ENCODE measurements at regions not wholly inside any gene's neighbourhood (a gene's known extent, or its start where the extent isn't known, plus 50 kb on each side); places are given as distances from the start of the nearest gene placed in this dataset.
A peak's percentile ranks its signal among the peaks of the same experiment; 100 is the strongest.
"Not testable (repeated sequence)": the region's sequence is repeated elsewhere in the genome, so short reads cannot be mapped to it uniquely, and the experiment has no call there.

DNA sequence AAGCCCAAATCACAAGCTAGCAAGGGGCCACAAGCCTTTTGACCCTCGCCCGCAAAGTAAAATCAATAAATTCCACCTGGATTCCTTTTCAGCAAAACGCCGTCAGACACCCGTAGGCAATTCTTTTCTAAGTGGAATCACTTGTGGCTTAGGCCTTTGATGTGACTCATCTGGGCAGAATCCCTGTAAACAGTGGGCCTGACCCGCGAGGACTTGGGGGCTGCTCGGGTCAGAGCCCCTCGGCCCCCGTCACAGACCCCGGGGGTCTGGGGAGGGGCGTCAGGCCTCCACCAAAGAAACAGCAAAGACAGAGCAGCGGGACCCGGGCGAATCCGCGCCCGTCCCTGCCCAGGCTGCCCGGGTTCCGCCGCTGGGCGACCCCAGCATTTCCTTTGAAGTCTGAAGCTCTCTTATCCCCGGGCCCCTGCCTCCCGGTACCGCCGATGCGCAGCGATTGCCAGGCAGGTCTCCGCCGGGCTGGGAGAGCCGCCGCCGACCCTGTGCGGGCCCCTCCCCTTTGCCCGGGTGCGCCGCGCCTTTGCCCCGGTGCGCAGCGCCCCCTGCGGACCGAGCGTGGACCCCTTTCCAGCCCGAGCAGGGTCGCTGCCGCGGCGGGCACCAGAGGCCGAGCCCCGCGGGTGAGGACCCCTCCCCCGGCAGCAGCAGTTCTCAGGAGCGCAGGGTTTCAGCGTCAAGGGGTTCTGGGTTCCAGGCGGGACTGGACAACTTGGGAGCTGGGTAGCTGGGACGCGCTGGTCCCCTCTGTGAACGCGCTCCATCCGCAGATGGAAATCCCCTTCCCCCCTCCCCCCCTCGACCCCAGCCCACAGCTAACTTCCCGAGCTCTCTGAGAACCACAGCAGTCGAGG is 178.3 kb downstream of the UACA start:
- WGBS: 16% methylated on average over 63 of the region's 64 CpGs
- Histone ChIP-seq H3K27ac (ENCODE audit: low read depth) (no peak overlapping the region), H3K36me3 (ENCODE audit: insufficient read depth) (no peaks in the 10 kb centered on the region), H3K4me1 (ENCODE audit: insufficient read depth) (peaks cover 2% of the 10 kb centered on the region), H3K4me3 (ENCODE audit: low read depth, low read length) (peak overlapping the region; percentile 20)
- DNase-seq (ENCODE audit: extremely low spot score): no peak

DNA sequence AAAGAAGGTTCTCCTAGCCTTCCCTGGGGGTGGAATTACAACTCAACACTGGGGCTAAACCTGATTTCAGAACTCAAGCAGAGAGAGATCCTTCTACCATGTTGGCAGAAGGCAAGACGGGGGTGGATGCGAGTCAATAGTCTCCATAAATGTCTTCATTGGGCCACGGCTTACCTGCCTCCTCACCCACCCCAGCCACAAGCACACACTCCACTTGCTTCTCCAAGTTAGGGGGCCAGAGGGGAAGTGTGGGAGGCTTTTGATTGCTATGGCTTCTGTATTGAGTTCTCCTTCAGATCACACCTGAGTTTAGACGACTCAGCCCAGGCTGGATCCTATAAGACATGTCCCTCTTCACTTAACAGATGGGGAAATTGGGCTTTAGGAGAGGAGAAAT is 178.9 kb downstream of the UACA start:
- Histone ChIP-seq H3K27ac (ENCODE audit: low read depth) (no peak overlapping the region), H3K36me3 (ENCODE audit: insufficient read depth) (no peaks in the 10 kb centered on the region), H3K4me1 (ENCODE audit: insufficient read depth) (peaks cover 2% of the 10 kb centered on the region), H3K4me3 (ENCODE audit: low read depth, low read length) (no peak overlapping the region)
- WGBS: 97% methylated on average over 4 of the region's 4 CpGs
- no peak for DNase-seq (ENCODE audit: extremely low spot score)

DNA sequence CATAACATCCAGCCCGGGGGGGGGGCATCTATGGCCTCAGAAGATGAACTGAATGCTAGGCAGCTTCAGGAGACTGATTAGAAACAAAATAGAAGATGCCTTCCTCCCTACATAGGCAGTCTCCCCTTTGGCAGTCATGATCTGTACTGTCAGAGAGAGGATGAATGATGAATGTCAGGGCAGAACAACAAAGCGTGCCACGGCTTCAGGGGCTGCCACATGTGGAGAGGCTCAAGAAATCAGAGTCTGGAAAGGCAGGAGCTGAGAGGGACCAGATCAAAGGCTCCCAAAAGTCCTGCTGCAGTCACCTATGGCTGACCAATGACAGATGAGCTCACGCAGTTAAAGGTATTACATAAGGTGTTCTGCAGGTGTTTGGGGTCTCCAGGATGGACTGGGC is 180.4 kb downstream of the UACA start:
- H3K36me3 ChIP-seq (ENCODE audit: insufficient read depth): no peaks in the 10 kb centered on the region
- H3K27ac ChIP-seq (ENCODE audit: low read depth): no peak overlapping the region
- no peak overlapping the region for H3K4me3 ChIP-seq (ENCODE audit: low read depth, low read length)
- no peak for DNase-seq (ENCODE audit: extremely low spot score)
- 72% methylated on average over 4 of the region's 4 CpGs for WGBS
- peaks cover 2% of the 10 kb centered on the region for H3K4me1 ChIP-seq (ENCODE audit: insufficient read depth)

DNA sequence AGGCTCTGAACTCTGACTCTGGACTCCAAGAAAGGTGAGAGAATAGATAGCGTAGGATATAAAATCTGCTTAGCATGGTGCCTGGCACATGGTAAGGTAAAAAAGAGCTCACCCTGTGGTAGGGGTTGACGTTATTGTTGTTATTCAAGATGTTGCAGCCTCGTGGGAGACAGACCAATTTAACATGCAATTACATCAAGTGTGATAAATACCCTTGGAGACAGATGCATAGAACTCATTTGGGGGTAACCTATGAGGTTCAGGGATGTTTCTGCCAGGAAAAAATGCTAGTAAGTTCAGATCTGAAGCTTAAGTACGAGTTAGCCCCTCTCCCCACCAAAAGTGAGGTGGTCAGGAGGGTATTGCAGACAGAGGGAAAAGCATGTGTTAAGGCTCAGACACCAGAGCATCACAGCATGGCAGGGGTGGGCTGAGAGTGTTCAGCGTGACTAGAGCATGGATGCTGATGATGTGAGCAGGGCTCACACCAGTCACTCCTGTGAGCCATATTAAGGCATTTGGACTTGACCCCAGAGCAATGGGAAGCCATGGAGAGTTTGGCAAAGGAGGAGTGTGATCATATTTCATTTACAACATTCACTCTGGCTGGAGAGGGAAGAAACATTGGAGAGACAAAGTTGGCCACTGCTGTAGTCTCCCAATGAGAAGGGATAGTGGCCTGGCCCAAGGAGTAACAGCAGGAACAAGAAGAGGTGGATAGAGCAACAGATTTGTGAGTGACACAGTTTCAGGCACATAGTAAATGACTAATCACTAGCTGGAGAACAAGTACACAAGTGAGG is 181.0 kb downstream of the UACA start:
- DNase-seq (ENCODE audit: extremely low spot score): no peak
- H3K36me3 ChIP-seq (ENCODE audit: insufficient read depth): no peaks in the 10 kb centered on the region
- no peak overlapping the region for H3K27ac ChIP-seq (ENCODE audit: low read depth)
- WGBS: 66% methylated on average over 5 of the region's 5 CpGs
- H3K4me3 ChIP-seq (ENCODE audit: low read depth, low read length): no peak overlapping the region
- H3K4me1 ChIP-seq (ENCODE audit: insufficient read depth): peaks cover 2% of the 10 kb centered on the region

DNA sequence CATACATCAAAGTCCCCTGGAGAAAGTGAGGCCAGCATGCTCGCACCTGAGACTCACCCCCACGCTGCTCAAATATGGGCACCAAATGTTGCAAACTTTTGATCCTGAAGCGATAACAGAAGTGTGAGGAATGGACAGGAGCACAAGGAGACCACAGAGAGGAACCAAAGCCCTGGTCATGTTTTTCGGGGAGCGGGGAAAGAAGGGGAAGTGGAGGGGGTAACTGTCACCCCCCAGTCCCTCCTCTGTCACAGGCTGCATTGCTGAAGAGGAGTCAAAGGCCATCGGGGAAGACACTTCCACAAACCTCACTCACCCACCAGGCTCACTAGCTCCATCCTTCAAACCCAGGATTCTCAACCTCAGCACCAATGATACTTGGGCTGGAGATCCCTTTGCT is 182.4 kb downstream of the UACA start:
- H3K4me3 ChIP-seq (ENCODE audit: low read depth, low read length): no peak overlapping the region
- H3K4me1 ChIP-seq (ENCODE audit: insufficient read depth): peaks cover 2% of the 10 kb centered on the region
- H3K27ac ChIP-seq (ENCODE audit: low read depth): no peak overlapping the region
- DNase-seq (ENCODE audit: extremely low spot score): no peak
- WGBS: 92% methylated on average over 6 of the region's 6 CpGs
- no peaks in the 10 kb centered on the region for H3K36me3 ChIP-seq (ENCODE audit: insufficient read depth)

DNA sequence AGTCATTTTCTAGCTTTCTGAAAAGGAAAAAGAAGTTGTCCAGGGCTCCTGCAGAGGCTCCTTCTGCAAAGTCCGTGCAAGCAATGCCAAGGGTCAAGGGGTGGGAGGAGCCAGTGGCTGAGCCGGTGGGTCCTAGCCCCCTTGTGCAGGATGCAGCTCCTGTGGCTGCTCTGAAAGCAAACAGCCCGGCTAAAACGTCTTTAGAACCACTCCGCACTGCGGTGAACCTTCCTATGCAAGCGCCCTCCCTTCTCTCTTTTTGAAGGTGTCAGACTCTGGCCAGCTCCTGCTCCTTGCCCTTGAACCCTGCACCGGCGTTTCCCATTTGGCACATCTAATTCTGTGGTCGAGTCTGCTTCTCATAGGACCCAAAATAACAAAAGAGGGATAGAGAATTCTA is 183.1 kb downstream of the UACA start:
- no peak overlapping the region for H3K27ac ChIP-seq (ENCODE audit: low read depth)
- 74% methylated on average over 10 of the region's 10 CpGs for WGBS
- H3K4me1 ChIP-seq (ENCODE audit: insufficient read depth): peaks cover 2% of the 10 kb centered on the region
- H3K36me3 ChIP-seq (ENCODE audit: insufficient read depth): no peaks in the 10 kb centered on the region
- DNase-seq (ENCODE audit: extremely low spot score): no peak
- no peak overlapping the region for H3K4me3 ChIP-seq (ENCODE audit: low read depth, low read length)

DNA sequence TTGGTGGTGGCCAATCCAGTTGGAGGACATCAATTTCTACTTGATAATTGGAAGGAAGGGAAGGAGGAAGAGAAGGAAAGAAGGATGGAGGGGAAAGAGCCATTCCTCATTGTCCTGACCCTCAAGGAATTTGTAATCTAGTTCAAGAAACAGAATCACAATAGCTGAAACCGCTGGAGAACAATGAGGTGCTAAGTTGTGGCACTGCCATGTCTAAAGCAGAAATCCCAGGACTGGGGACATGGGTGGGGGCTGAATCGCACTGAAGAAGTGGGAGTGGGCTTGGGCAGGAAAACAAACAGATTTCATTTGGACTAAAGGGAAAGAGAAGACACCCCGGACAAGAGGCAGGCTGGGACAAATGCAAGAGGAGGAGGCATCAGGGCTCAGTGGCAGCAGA is 183.6 kb downstream of the UACA start:
- 85% methylated on average over 3 of the region's 3 CpGs for whole genome bisulfite sequencing
- no peak for DNase-seq (ENCODE audit: extremely low spot score)

DNA sequence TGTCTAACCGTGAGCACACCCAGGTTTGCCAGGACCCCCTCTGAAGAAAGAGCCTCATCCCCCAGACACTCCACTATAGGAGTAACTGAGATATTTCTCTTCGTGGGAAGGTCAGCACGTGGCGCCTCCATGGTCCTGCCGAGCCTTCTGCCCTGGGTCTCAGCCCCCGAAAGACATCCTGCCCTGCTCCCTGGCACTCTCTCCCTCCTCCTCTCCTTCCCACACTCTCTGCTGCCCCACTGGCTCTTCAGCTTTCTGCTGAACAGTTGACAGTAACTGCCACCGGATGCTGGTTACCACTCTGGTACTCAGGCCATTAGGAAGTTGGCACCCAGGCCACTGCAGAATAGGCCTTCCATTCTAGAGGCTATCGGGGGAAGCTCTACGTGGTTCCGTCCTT is 185.2 kb downstream of the UACA start:
- Histone ChIP-seq H3K4me3 (ENCODE audit: low read depth, low read length) (no peak overlapping the region), H3K36me3 (ENCODE audit: insufficient read depth) (no peaks in the 10 kb centered on the region), H3K27ac (ENCODE audit: low read depth) (no peak overlapping the region), H3K4me1 (ENCODE audit: insufficient read depth) (no peaks in the 10 kb centered on the region)
- WGBS: 97% methylated on average over 10 of the region's 10 CpGs
- no peak for DNase-seq (ENCODE audit: extremely low spot score)

More for the DNA sequence above, 183.6 kb downstream of the UACA start:
- Histone ChIP-seq H3K27ac (ENCODE audit: low read depth) (no peak overlapping the region), H3K36me3 (ENCODE audit: insufficient read depth) (no peaks in the 10 kb centered on the region), H3K4me1 (ENCODE audit: insufficient read depth) (no peaks in the 10 kb centered on the region), H3K4me3 (ENCODE audit: low read depth, low read length) (no peak overlapping the region)

DNA sequence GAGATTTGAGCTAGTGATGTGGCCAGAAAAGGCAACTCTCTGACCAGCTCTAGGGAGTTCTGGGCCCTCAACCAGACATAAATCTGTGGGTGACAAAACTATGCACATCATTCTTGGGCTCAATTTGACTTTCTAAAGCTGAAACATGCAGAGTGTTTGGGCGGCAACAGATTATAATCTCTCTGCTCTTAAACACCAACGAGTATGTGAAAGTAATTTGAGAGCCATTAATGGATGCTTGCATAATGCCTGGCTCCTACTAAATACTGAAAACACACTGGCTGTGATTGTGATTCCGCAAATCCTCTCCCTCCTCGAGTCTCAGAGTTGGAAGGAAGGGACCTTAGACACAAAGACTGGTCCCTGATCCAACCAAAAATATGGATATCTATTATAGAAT is 186.7 kb downstream of the UACA start:
- Histone ChIP-seq H3K4me3 (ENCODE audit: low read depth, low read length) (no peak overlapping the region), H3K4me1 (ENCODE audit: insufficient read depth) (no peaks in the 10 kb centered on the region), H3K36me3 (ENCODE audit: insufficient read depth) (no peaks in the 10 kb centered on the region), H3K27ac (ENCODE audit: low read depth) (no peak overlapping the region)
- WGBS: 52% methylated on average over 4 of the region's 4 CpGs
- DNase-seq (ENCODE audit: extremely low spot score): no peak

DNA sequence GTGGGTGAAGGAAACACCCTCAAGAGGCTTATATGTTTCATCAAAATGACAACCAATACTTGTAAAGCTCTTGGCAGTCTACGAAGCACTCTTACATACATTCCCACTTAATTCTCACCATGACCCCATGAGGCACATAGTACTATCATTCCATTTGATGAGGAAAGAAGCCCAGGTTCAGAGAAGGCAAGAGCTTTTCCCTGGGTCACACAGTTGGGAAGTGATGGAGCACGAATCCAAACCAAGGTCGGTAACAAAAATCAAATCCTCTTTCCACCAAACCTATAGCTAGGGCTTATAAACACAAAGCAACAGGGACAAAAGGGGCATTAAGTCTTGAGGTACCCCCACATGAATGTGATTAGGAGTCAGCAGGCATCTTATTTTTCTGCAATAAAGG is 187.1 kb downstream of the UACA start:
- H3K27ac ChIP-seq (ENCODE audit: low read depth): no peak overlapping the region
- H3K36me3 ChIP-seq (ENCODE audit: insufficient read depth): no peaks in the 10 kb centered on the region
- 87% methylated on average over 3 of the region's 3 CpGs for WGBS
- H3K4me1 ChIP-seq (ENCODE audit: insufficient read depth): no peaks in the 10 kb centered on the region
- no peak for DNase-seq (ENCODE audit: extremely low spot score)
- H3K4me3 ChIP-seq (ENCODE audit: low read depth, low read length): no peak overlapping the region

DNA sequence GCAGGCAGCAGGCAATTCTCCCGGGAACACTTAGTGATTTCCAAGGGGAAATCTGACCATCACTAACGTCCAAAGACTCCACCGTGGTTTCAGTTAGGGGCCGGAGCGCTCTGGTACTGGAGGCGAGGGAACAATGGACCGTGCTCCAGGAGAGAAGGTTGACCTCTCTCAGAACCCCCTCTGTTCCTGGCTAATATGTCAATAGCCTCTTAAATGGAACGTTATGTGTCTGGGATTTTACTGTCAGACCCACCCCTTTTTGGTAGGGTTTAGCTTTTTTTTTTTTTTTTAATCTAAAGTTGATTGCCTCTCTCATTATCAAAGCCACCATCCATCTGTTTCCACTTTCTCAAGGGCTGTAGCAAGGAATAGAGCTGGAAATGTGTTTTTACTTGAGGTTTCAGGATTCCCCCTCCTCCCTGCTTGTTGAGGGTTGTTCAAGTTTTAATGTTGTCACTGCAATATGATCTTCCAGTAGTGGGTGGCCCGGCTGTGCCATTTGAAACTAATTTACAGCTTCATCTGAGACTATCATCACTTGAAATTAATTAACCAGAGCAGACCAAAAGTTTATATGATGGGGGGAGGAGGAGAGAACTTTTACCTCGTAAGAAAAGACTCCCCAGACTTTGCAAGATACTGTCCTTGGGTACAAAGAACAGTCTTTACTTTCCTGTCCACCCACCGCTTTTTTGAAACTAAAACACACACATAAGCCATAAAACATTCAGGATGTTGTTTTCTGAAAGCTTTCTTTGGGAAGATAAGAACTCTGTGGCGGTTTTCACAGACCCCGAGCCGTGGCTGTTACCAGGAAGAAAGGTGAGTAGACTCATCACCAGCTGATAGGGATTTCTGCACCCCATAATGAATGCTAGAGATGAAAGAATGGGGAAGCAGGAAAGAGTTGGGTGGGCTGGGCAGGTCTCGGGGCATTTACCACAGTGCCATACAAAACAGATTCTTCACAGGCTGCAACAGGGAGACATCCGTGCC is 187.8 kb downstream of the UACA start:
- peak; percentile 51 for DNase-seq (ENCODE audit: extremely low spot score)
- Histone ChIP-seq H3K36me3 (ENCODE audit: insufficient read depth) (no peaks in the 10 kb centered on the region), H3K4me3 (ENCODE audit: low read depth, low read length) (no peak overlapping the region), H3K4me1 (ENCODE audit: insufficient read depth) (no peaks in the 10 kb centered on the region), H3K27ac (ENCODE audit: low read depth) (no peak overlapping the region)
- WGBS: 61% methylated on average over 16 of the region's 16 CpGs

DNA sequence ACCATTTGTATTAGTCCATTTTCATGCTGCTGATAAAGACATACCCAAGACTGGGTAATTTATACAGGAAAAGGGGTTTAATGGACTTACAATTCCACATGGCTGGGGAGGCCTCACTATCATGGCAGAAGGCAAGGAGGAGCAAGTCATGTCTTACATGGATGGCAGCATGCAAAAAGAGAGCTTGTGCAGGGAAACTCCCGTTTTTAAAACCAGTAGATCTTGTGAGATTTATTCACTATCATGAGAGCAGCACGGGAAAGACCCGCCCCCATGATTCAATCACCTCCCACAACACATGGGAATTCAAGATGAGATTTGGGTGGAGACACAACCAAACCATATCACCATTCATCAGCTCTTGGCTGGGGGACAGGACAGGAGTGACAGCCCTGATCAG is 189.0 kb downstream of the UACA start:
- not testable (repeated sequence) for H3K27ac ChIP-seq (ENCODE audit: low read depth); H3K36me3 ChIP-seq (ENCODE audit: insufficient read depth); H3K4me1 ChIP-seq (ENCODE audit: insufficient read depth); DNase-seq (ENCODE audit: extremely low spot score); H3K4me3 ChIP-seq (ENCODE audit: low read depth, low read length)
- 93% methylated on average over 3 of the region's 3 CpGs for WGBS

DNA sequence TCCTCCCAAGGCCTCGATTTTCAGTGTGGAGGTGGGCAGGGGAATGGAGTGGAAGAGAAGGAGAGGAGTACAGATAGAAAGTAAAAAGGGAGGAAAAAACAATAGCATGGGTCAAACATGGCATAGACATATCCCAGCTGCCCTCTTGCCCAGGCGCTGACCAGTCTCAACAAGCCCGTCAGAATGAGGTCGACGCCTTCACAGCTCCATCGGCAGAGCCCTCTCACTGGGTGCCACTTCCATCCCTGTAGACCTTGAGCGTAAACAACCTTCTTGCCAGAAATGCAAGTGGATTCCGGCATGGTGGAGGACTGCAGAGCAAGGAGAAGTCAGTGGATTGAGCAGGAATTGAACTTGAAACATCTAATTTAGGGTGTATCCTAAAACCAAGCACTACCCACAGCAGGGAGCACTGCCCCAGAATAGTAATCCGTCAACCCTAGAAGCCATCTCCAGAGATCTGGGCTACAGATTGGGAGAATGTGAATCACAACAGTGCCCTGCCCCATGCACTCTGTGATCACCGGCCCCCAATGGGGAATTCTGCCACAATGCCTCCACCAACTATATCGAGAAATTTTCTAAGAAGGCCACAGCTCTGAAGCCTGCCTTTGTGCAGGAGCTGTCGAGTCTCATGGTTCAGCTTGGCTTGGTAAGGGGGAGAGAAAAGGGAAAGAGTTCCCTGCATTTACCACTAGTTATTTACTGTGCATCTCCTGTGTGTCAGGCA is 190.1 kb downstream of the UACA start:
- Histone ChIP-seq H3K36me3 (ENCODE audit: insufficient read depth) (no peaks in the 10 kb centered on the region), H3K4me3 (ENCODE audit: low read depth, low read length) (no peak overlapping the region), H3K4me1 (ENCODE audit: insufficient read depth) (no peaks in the 10 kb centered on the region), H3K27ac (ENCODE audit: low read depth) (no peak overlapping the region)
- WGBS: 93% methylated on average over 12 of the region's 12 CpGs
- no peak for DNase-seq (ENCODE audit: extremely low spot score)
